ENCODE measurements at regions not wholly inside any gene's neighbourhood (a gene's known extent, or its start where the extent isn't known, plus 50 kb on each side); places are given as distances from the start of the nearest gene placed in this dataset.

GRCh38 chr20:20877079-20877478 lies 164.6 kb upstream of the RALGAPA2 start:
- no peak for DNase-seq

GRCh38 chr20:20875716-20876115 lies 163.3 kb upstream of the RALGAPA2 start:
- no peak for DNase-seq

GRCh38 chr20:20872428-20872827 lies 160.0 kb upstream of the RALGAPA2 start:
- no peak for DNase-seq

- no peak for DNase-seq
Observed at GRCh38 chr20:20869161-20869775, 156.8 kb upstream of the RALGAPA2 start.

GRCh38 chr20:20864351-20865096 lies 152.1 kb upstream of the RALGAPA2 start:
- no peak for DNase-seq

GRCh38 chr20:20860078-20860806 lies 147.8 kb upstream of the RALGAPA2 start:
- peak; percentile 77 for DNase-seq

- DNase-seq, result no peak
Observed at GRCh38 chr20:20859510-20859909, 147.1 kb upstream of the RALGAPA2 start.

GRCh38 chr20:20856956-20857355 lies 144.5 kb upstream of the RALGAPA2 start:
- no peak for DNase-seq

- DNase-seq, result no peak
Observed at GRCh38 chr20:20856306-20856705, 143.9 kb upstream of the RALGAPA2 start.

GRCh38 chr20:20851385-20851784 lies 138.9 kb upstream of the RALGAPA2 start:
- DNase-seq, result no peak

- no peak for DNase-seq
Observed at GRCh38 chr20:20850407-20850806, 138.0 kb upstream of the RALGAPA2 start.

GRCh38 chr20:20849161-20849560 lies 136.7 kb upstream of the RALGAPA2 start:
- DNase-seq, result no peak

- no peak for DNase-seq
Observed at GRCh38 chr20:20847814-20848213, 135.4 kb upstream of the RALGAPA2 start.

- DNase-seq, result no peak
Observed at GRCh38 chr20:20843982-20844381, 131.5 kb upstream of the RALGAPA2 start.

- DNase-seq, result no peak
Observed at GRCh38 chr20:20839771-20840170, 127.3 kb upstream of the RALGAPA2 start.

- peak; percentile 74 for DNase-seq
Observed at GRCh38 chr20:20837574-20838021, 125.2 kb upstream of the RALGAPA2 start.

- DNase-seq, result no peak
Observed at GRCh38 chr20:20836836-20837235, 124.4 kb upstream of the RALGAPA2 start.

GRCh38 chr20:20835897-20836296 lies 123.5 kb upstream of the RALGAPA2 start:
- no peak for DNase-seq

- DNase-seq, result no peak
Observed at GRCh38 chr20:20834008-20834407, 121.6 kb upstream of the RALGAPA2 start.

- DNase-seq, result no peak
Observed at GRCh38 chr20:20832715-20833114, 120.3 kb upstream of the RALGAPA2 start.

- DNase-seq, result no peak
Observed at GRCh38 chr20:20831794-20832193, 119.3 kb upstream of the RALGAPA2 start.

GRCh38 chr20:20829681-20830080 lies 117.2 kb upstream of the RALGAPA2 start:
- DNase-seq, result no peak

- no peak for DNase-seq
Observed at GRCh38 chr20:20827992-20828597, 115.7 kb upstream of the RALGAPA2 start.
